HEK293T (cell line): ENCODE measurements at regions not wholly inside any gene's neighbourhood (a gene's known extent, or its start where the extent isn't known, plus 50 kb on each side); places are given as distances from the start of the nearest gene placed in this dataset.

Experiments
- BHLHE40 ChIP-seq: fragments of 450-650 bp; IDR thresholded peaks from 2 replicates; pipeline ENCODE4 v1.6.1; 2016; ENCODE audit warnings: mild to moderate bottlenecking, moderate library complexity, borderline replicate concordance
- CTBP1 ChIP-seq: fragments of 450-650 bp; IDR thresholded peaks from 2 replicates; pipeline ENCODE4 v1.6.1; 2016; ENCODE audit warnings: borderline replicate concordance
- ELF4 ChIP-seq: fragments of 450-650 bp; IDR thresholded peaks from 2 replicates; pipeline ENCODE4 v1.6.1; 2017; ENCODE audit warnings: antibody characterized with exemption
- FOXA1 ChIP-seq: fragments of 450-650 bp; IDR thresholded peaks from 2 replicates; pipeline ENCODE4 v1.6.1; 2016; ENCODE audit warnings: mild to moderate bottlenecking
- FOXK2 ChIP-seq: fragments of 450-650 bp; IDR thresholded peaks from 2 replicates; pipeline ENCODE4 v1.6.1; 2016; ENCODE audit warnings: mild to moderate bottlenecking
- NFRKB ChIP-seq: fragments of 450-650 bp; IDR thresholded peaks from 2 replicates; pipeline ENCODE4 v1.6.1; 2016; ENCODE audit warnings: mild to moderate bottlenecking, moderate library complexity
- SP1 ChIP-seq: fragments of 450-650 bp; IDR thresholded peaks from 2 replicates; pipeline ENCODE4 v1.6.1; 2017
- ZNF384 ChIP-seq: fragments of 450-650 bp; IDR thresholded peaks from 2 replicates; pipeline ENCODE4 v1.6.1; 2016

DNA sequence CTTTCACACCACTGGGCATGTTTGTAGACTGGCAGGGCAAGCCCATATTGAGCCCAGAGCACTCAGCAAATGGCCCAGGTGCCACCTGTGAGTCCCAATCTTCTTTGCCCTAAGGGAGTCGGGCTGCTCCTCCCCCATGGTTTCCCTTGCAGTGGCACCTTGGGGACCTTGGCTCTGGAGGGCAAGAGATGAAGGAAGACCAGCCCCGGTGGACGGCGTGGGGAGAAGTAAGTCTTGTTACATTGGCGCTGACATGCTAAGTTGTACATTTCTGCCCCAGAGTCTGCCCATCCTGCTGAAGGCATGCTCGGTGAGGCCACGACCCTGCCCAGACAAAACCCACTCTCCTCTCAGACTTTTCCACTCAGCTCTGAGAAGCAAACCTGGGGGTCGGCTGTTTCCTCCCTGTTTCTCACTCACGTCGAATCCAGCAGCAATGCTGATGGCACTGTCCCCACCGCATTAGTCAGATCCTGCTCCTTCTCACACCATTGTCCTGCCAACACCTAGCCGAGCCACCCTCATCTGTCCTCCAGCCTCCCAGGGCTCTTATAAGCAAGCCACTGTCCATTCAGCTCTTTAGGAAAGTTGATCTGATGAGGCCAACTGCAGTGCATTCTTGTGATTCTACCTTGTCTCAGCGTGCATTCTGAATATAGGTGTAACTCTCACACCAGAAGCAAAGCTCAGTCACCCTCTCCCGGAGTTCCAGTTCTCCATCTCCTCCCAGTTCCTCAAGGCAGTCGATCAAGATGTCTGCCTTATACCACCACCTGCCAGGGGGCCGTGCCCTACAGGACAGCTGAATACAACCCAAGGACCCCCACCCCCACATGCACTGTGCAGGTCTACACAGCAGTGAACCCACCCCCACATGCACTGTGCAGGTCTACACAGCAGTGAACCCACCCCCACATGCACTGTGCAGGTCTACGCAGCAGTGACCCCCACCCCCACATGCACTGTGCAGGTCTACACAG is 827.1 kb downstream of the TBC1D22A start:
- TF ChIP-seq ELF4 (no peak), CTBP1 (no peak), ZNF384 (no peak), FOXA1 (no peak), SP1 (no peak), FOXK2 (no peak), BHLHE40 (no peak), NFRKB (no peak)
